IMR-90 (cell line): ENCODE measurements at regions not wholly inside any gene's neighbourhood (a gene's known extent, or its start where the extent isn't known, plus 50 kb on each side); places are given as distances from the start of the nearest gene placed in this dataset.

Experiments used
- ATAC-seq: fragments of 200-7000 bp; cut with Tn5 transposase; 2 replicates; pipeline ENCODE4 v1.9.1; 2020; ENCODE audit warnings: low read depth, mild to moderate bottlenecking, moderate library complexity
- BruUV-seq: library from RNA; stranded (reverse); fragments of 400-500 nt; replicated peaks from 2 replicates; lab custom pipeline; 2021; lab: Mats Ljungman, UMichigan
- CTCF ChIA-PET: fragments of 300-600 bp; formaldehyde crosslinking; extraction: SDS; loops from one replicate; lab custom pipeline; 2021; ENCODE audit warnings: antibody characterized with exemption; lab: Yijun Ruan, JAX
- POLR2A ChIA-PET: fragments of 300-600 bp; sonication (Branson Sonifier 250); formaldehyde crosslinking; loops from one replicate; lab custom pipeline; 2022; ENCODE audit warnings: antibody characterized with exemption; ENCODE audit not compliant: unreplicated experiment; lab: Charles Lee
- DNase-seq: peaks from one replicate; pipeline ENCODE4 v3.0.0; 2013
- H2AFZ ChIP-seq: replicated peaks from 2 replicates; pipeline ENCODE3; 2013; ENCODE audit warnings: low read length, mild to moderate bottlenecking; ENCODE audit not compliant: poor library complexity
- H2AK5ac ChIP-seq: 2 replicates; pipeline ENCODE4 v1.6.1; 2013; ENCODE audit warnings: low read depth, low read length, inconsistent platforms
- H2AK9ac ChIP-seq: replicated peaks from 2 replicates; pipeline ENCODE3; 2013; ENCODE audit warnings: mild to moderate bottlenecking, low read depth, low read length, moderate library complexity; ENCODE audit not compliant: poor library complexity
- H2BK120ac ChIP-seq: 2 replicates; pipeline ENCODE4 v1.6.1; 2013; ENCODE audit warnings: low read depth, low read length, inconsistent platforms
- H2BK15ac ChIP-seq: 3 replicates; pipeline ENCODE4 v1.6.1; 2013; ENCODE audit warnings: low read depth, low read length, inconsistent platforms
- H2BK20ac ChIP-seq: 2 replicates; pipeline ENCODE4 v1.6.1; 2013; ENCODE audit warnings: low read depth, mild to moderate bottlenecking, inconsistent platforms, low read length, moderate library complexity
- H2BK5ac ChIP-seq: 2 replicates; pipeline ENCODE4 v1.6.1; 2013; ENCODE audit warnings: mild to moderate bottlenecking, low read depth, low read length, inconsistent platforms; ENCODE audit not compliant: poor library complexity, severe bottlenecking
- H3K14ac ChIP-seq: replicated peaks from 2 replicates; pipeline ENCODE4 v1.6.1; 2013; ENCODE audit warnings: low read depth, low read length, inconsistent platforms
- H3K18ac ChIP-seq: 2 replicates; pipeline ENCODE4 v1.6.1; 2013; ENCODE audit warnings: low read depth, low read length, control low read depth
- H3K23ac ChIP-seq: 2 replicates; pipeline ENCODE4 v1.6.1; 2013; ENCODE audit warnings: low read depth, low read length, inconsistent platforms
- H3K27ac ChIP-seq: 2 replicates; pipeline ENCODE4 v1.5.1; 2013; ENCODE audit warnings: mild to moderate bottlenecking, control low read depth, low read length; ENCODE audit not compliant: insufficient read depth
- H3K27me3 ChIP-seq: 2 replicates; pipeline ENCODE4 v1.6.1; 2013; ENCODE audit warnings: low read length; ENCODE audit not compliant: control insufficient read depth, insufficient read depth
- H3K36me3 ChIP-seq: 2 replicates; pipeline ENCODE4 v1.6.1; 2013; ENCODE audit warnings: low read length, mixed read lengths; ENCODE audit not compliant: control insufficient read depth, insufficient read depth
- H3K4ac ChIP-seq: 2 replicates; pipeline ENCODE4 v1.6.1; 2013; ENCODE audit warnings: low read depth, low read length, inconsistent platforms
- H3K4me1 ChIP-seq: 2 replicates; pipeline ENCODE4 v1.6.1; 2013; ENCODE audit warnings: low read length, mixed read lengths; ENCODE audit not compliant: control insufficient read depth, insufficient read depth
- H3K4me2 ChIP-seq: 2 replicates; pipeline ENCODE4 v1.6.1; 2013; ENCODE audit warnings: low read depth, mild to moderate bottlenecking, control low read depth, low read length, moderate library complexity
- H3K4me3 ChIP-seq: 2 replicates; pipeline ENCODE4 v1.5.1; 2013; ENCODE audit warnings: low read depth, mild to moderate bottlenecking, control low read depth, low read length, moderate library complexity; ENCODE audit not compliant: insufficient read depth
- H3K56ac ChIP-seq: 2 replicates; pipeline ENCODE4 v1.6.1; 2013; ENCODE audit warnings: low read length, inconsistent platforms; ENCODE audit not compliant: insufficient read depth; ENCODE audit errors: extremely low read depth
- H3K79me1 ChIP-seq, 2 experiments: 2 replicates each; pipeline ENCODE4 v1.6.1; 2013; ENCODE audit warnings: low read length in 2 of 2, inconsistent platforms in 1 of 2, low read depth in 1 of 2
- H3K9ac ChIP-seq: 2 replicates; pipeline ENCODE4 v1.6.1; 2013; ENCODE audit warnings: low read depth, low read length, control low read depth
- H3K9me1 ChIP-seq: 2 replicates; pipeline ENCODE4 v1.6.1; 2013; ENCODE audit warnings: low read length, inconsistent platforms; ENCODE audit not compliant: insufficient read depth
- H3K9me3 ChIP-seq: 2 replicates; pipeline ENCODE4 v1.6.1; 2013; ENCODE audit warnings: low read length; ENCODE audit not compliant: control insufficient read depth, insufficient read depth
- H4K20me1 ChIP-seq: 2 replicates; pipeline ENCODE4 v1.6.1; 2013; ENCODE audit warnings: low read length, inconsistent platforms; ENCODE audit not compliant: insufficient read depth
- H4K5ac ChIP-seq: 2 replicates; pipeline ENCODE4 v1.6.1; 2013; ENCODE audit warnings: mild to moderate bottlenecking, low read depth, low read length, control low read depth
- H4K8ac ChIP-seq, 2 experiments: 2 replicates each; pipeline ENCODE4 v1.6.1; 2013; ENCODE audit warnings: low read depth in 2 of 2, low read length in 2 of 2, control low read depth in 1 of 2, inconsistent platforms in 1 of 2
- H4K91ac ChIP-seq: 2 replicates; pipeline ENCODE4 v1.6.1; 2013; ENCODE audit warnings: low read depth, low read length, inconsistent platforms; ENCODE audit not compliant: insufficient read depth
- FOS ChIP-seq: fragments of 150-350 bp; IDR thresholded peaks from 2 replicates; pipeline ENCODE4 v1.6.1; 2016; ENCODE audit warnings: low read depth, low read length
- MAZ ChIP-seq: IDR thresholded peaks from 2 replicates; pipeline ENCODE4 v1.6.1; 2012; ENCODE audit warnings: low read depth, mild to moderate bottlenecking, low read length, improper control_type of control experiment, moderate library complexity, borderline replicate concordance
- RAD21 ChIP-seq: IDR thresholded peaks from 2 replicates; pipeline ENCODE4 v1.6.1; 2012; ENCODE audit warnings: low read length, improper control_type of control experiment
- RCOR1 ChIP-seq: IDR thresholded peaks from 2 replicates; pipeline ENCODE4 v1.6.1; 2012; ENCODE audit warnings: mild to moderate bottlenecking, low read length, improper control_type of control experiment; ENCODE audit not compliant: insufficient replicate concordance
- SMC3 ChIP-seq: fragments of 150-350 bp; IDR thresholded peaks from 2 replicates; pipeline ENCODE4 v1.6.1; 2016; ENCODE audit warnings: low read depth, mild to moderate bottlenecking, antibody characterized with exemption, low read length, moderate library complexity
- WGBS, 2 experiments: methylation state at CpG; one replicate each; pipeline versions ENCODE4 v1.1.5 to v1.1.7; 2013; ENCODE audit warnings: missing lambda C conversion rate in 2 of 2; ENCODE audit not compliant: insufficient read length in 1 of 2; ENCODE audit errors: extremely low coverage in 2 of 2; 5-methylcytosine and 5-hydroxymethylcytosine counted together
- dilution Hi-C: fragments of 300-500 bp; cut with HindIII; formaldehyde crosslinking; loops from one replicate; pipeline ENCODE4 v1.14.3; 2018; ENCODE audit warnings: low sequenced_read_pairs; ENCODE audit not compliant: unreplicated experiment
- in situ Hi-C: fragments of 300-500 bp; cut with MboI; formaldehyde crosslinking; loops from 3 replicates; pipeline ENCODE4 v1.14.3; 2019; ENCODE audit warnings: low sequenced_read_pairs, inconsistent platforms, mixed read lengths
- intact Hi-C: fragments of 100-400 bp; cut with micrococcal nuclease; formaldehyde crosslinking; loops from 2 replicates; pipeline ENCODE4 v1.10.0; 2022
- TF ChIP-seq, protein P1 (sequence below): fragments of 150-350 bp; IDR thresholded peaks from 2 replicates; pipeline ENCODE4 v1.6.1; 2017; ENCODE audit warnings: mild to moderate bottlenecking, antibody characterized with exemption, low read length, low read depth
- TF ChIP-seq, protein P2 (sequence below): conservative IDR thresholded peaks from 2 replicates; pipeline ENCODE4 v1.5.1; 2012; ENCODE audit warnings: mild to moderate bottlenecking, low read depth, low read length, improper control_type of control experiment

DNA sequence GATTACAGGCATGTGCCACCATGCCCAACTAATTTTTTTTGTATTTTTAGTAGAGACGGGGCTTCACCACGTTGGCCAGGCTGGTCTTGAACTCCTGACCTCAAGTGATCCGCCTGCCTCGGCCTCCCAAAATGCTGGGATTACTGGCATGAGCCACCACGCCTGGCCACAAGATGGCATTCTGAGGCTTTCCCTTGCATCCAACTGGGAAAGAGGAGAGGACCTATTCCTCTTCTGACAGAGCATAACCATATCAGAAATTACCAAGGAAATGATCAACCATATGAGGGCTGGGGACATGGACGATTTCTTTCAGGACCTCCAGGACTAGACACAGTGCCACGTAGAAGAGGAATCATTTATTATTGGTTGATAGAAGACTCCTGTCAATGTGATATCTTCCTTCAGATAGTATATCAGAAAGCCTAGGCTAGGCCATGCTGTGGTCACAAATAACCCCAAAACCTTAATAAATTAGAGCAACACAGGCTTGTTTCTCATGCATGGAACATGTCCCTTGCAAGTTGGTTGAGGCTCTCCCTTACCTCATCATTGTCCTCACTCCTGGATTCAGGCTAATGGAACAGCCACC, 372.3 kb upstream of the IL12A start:
- peak overlapping the region; percentile 64; the same call in 1 of the 2 replicates for H2BK120ac ChIP-seq
- H2BK20ac ChIP-seq: peak overlapping the region; percentile 30
- no peak overlapping the region for H2AK9ac ChIP-seq
- peak overlapping the region; percentile 78; the same call in 1 of the 3 replicates for H2BK15ac ChIP-seq
- H3K27me3 ChIP-seq: no peaks in the 10 kb centered on the region
- no peaks in the 10 kb centered on the region for H4K20me1 ChIP-seq
- no peak overlapping the region for H3K23ac ChIP-seq
- DNase-seq (peak; percentile 68), ATAC-seq (peak; percentile 70)
- H3K36me3 ChIP-seq: no peaks in the 10 kb centered on the region
- no peak overlapping the region; the same call in 1 of the 2 replicates for H3K18ac ChIP-seq
- H3K9me1 ChIP-seq: peaks cover 6% of the 10 kb centered on the region
- intact Hi-C loops: loop anchor here (1.0 to 5.0 kb wide), 5 partner anchors 116 to 390 kb away; no protein-coding TSS in a partner anchor
- dilution Hi-C loops: no loop called here
- no peak overlapping the region for H2BK5ac ChIP-seq
- H3K4me2 ChIP-seq: no peak overlapping the region
- H3K14ac ChIP-seq: 0 out of 2 replicates have a peak overlapping the region, but pooled peaks have one; percentile 2
- peak; percentile 83 for TF ChIP-seq SMC3
- TF ChIP-seq RAD21: peak; percentile 82
- TF ChIP-seq MAZ: no peak
- TF ChIP-seq, protein P1, sequence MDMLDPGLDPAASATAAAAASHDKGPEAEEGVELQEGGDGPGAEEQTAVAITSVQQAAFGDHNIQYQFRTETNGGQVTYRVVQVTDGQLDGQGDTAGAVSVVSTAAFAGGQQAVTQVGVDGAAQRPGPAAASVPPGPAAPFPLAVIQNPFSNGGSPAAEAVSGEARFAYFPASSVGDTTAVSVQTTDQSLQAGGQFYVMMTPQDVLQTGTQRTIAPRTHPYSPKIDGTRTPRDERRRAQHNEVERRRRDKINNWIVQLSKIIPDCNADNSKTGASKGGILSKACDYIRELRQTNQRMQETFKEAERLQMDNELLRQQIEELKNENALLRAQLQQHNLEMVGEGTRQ: no peak
- TF ChIP-seq FOS: no peak
- TF ChIP-seq RCOR1: no peak
- TF ChIP-seq, protein P2, sequence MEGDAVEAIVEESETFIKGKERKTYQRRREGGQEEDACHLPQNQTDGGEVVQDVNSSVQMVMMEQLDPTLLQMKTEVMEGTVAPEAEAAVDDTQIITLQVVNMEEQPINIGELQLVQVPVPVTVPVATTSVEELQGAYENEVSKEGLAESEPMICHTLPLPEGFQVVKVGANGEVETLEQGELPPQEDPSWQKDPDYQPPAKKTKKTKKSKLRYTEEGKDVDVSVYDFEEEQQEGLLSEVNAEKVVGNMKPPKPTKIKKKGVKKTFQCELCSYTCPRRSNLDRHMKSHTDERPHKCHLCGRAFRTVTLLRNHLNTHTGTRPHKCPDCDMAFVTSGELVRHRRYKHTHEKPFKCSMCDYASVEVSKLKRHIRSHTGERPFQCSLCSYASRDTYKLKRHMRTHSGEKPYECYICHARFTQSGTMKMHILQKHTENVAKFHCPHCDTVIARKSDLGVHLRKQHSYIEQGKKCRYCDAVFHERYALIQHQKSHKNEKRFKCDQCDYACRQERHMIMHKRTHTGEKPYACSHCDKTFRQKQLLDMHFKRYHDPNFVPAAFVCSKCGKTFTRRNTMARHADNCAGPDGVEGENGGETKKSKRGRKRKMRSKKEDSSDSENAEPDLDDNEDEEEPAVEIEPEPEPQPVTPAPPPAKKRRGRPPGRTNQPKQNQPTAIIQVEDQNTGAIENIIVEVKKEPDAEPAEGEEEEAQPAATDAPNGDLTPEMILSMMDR: peak; percentile 67
- BruUV-seq: no TSS peak
- peak overlapping the region in 1 of 2 experiments; percentile 12; a peak in 1 of 4 replicates for H4K8ac ChIP-seq
- peak overlapping the region; percentile 79 for H2AK5ac ChIP-seq
- H3K9ac ChIP-seq: no peak overlapping the region
- no peaks in the 10 kb centered on the region for H3K9me3 ChIP-seq
- H3K4me1 ChIP-seq: peaks cover 14% of the 10 kb centered on the region
- no peak overlapping the region for H3K4me3 ChIP-seq
- ChIA-PET POLR2A (no interaction called here), CTCF (interaction anchor here (1.7 to 2.2 kb wide), 2 partner anchors 189 kb away, joined by 5 to 6 read pairs; no protein-coding TSS in a partner anchor)
- in situ Hi-C loops: loop anchor here (5.0 kb wide), 1 partner anchor 186 kb away; no protein-coding TSS in a partner anchor
- no CpG with 5 or more reads among the region's 7 CpGs for WGBS, 2 experiments
- no peak overlapping the region for H4K91ac ChIP-seq
- H3K56ac ChIP-seq: no peak overlapping the region
- H4K5ac ChIP-seq: no peak overlapping the region
- no peak overlapping the region for H2AFZ ChIP-seq
- H3K79me1 ChIP-seq: 0 out of 4 replicates have a peak, but pooled peaks cover 0 to 2% of the 10 kb centered on the region in 2 experiments
- H3K27ac ChIP-seq: no peak overlapping the region
- H3K4ac ChIP-seq: peak overlapping the region; percentile 6; the same call in 1 of the 2 replicates
